Natural killer cell (primary cell): ENCODE measurements at regions not wholly inside any gene's neighbourhood (a gene's known extent, or its start where the extent isn't known, plus 50 kb on each side); places are given as distances from the start of the nearest gene placed in this dataset.

Experiments
- ATAC-seq, 3 donors: fragments of 150-1000 bp in 2 of 3; fragments of 200-7000 bp in 1 of 3; cut with Tn5 transposase; 1 replicate in 1 of 3; 2 replicates in 2 of 3; pipeline ENCODE4 v1.10.0; 2021; ENCODE audit warnings: mild to moderate bottlenecking in 2 of 3, moderate library complexity in 2 of 3
- DNase-seq, 2 donors: peaks; one replicate each; pipeline versions ENCODE4 v3.0.0 to v3.0.0-alpha.2; 2013 to 2021; ENCODE audit warnings: mixed read lengths in 1 of 2
- H3K27ac ChIP-seq: one replicate; pipeline ENCODE4 v1.5.1; 2013; ENCODE audit warnings: mild to moderate bottlenecking, low read length
- H3K27me3 ChIP-seq: one replicate; pipeline ENCODE4 v1.6.1; 2013; ENCODE audit warnings: low read length; ENCODE audit not compliant: control insufficient read depth, insufficient read depth
- H3K36me3 ChIP-seq: one replicate; pipeline ENCODE4 v1.6.1; 2013; ENCODE audit warnings: low read length; ENCODE audit not compliant: control insufficient read depth, insufficient read depth
- H3K4me1 ChIP-seq: one replicate; pipeline ENCODE4 v1.6.1; 2013; ENCODE audit warnings: low read length; ENCODE audit not compliant: control insufficient read depth, insufficient read depth
- H3K4me3 ChIP-seq: one replicate; pipeline ENCODE4 v1.5.1; 2013; ENCODE audit warnings: low read length
- H3K9me3 ChIP-seq: one replicate; pipeline ENCODE4 v1.6.1; 2013; ENCODE audit warnings: low read length; ENCODE audit not compliant: control insufficient read depth, insufficient read depth
- H3K27ac Mint-ChIP-seq, 2 donors: one replicate each; pipeline ENCODE4 v1.8.0; 2022; ENCODE audit warnings: mild to moderate bottlenecking in 2 of 2, mixed read lengths in 2 of 2, moderate library complexity in 1 of 2
- H3K27me3 Mint-ChIP-seq, 2 donors: one replicate each; pipeline ENCODE4 v1.8.0; 2022; ENCODE audit warnings: low read depth in 2 of 2, mixed read lengths in 2 of 2
- H3K36me3 Mint-ChIP-seq: one replicate; pipeline ENCODE4 v1.8.0; 2022; ENCODE audit warnings: mixed read lengths
- H3K4me1 Mint-ChIP-seq, 2 donors: one replicate each; pipeline ENCODE4 v1.8.0; 2022; ENCODE audit warnings: mixed read lengths in 2 of 2
- H3K4me3 Mint-ChIP-seq: one replicate; pipeline ENCODE4 v1.8.0; 2022; ENCODE audit warnings: mild to moderate bottlenecking, moderate library complexity, mixed read lengths
- H3K9me3 Mint-ChIP-seq, 2 donors: one replicate each; pipeline ENCODE4 v1.8.0; 2022; ENCODE audit warnings: mixed read lengths in 2 of 2
- WGBS: methylation state at CpG from one replicate; pipeline ENCODE4 v1.1.7; 2013; ENCODE audit warnings: missing lambda C conversion rate; ENCODE audit not compliant: insufficient coverage; 5-methylcytosine and 5-hydroxymethylcytosine counted together
- intact Hi-C: fragments of 100-400 bp; cut with micrococcal nuclease; formaldehyde crosslinking; loops from one replicate; pipeline ENCODE4 v1.14.2; 2022
- TF ChIP-seq, protein P1 (sequence below): fragments of 200-600 bp; IDR thresholded peaks from one replicate; pipeline ENCODE4 v1.8.0; 2022; ENCODE audit warnings: antibody characterized with exemption

DNA sequence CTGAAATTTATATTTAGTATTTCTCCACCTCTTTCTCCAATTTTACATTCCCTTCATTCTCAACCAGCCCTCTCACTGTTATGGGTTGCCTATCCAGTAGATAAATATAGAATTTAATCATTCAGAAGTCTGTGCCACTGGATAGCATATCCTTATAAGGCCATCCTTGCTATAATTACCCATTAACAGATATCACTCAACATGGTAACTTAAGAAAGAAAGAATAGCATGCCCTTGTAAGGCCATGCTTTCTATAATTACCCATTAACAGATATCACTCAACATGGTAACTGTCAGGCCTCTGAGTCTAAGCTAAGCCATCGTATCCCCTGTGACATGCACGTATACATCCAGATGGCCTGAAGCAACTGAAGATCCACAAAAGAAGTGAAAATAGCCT, 1137.4 kb upstream of the FAM98A start:
- H3K4me1 ChIP-seq: no peaks in the 10 kb centered on the region
- no peak overlapping the region for H3K4me3 Mint-ChIP-seq
- H3K27ac Mint-ChIP-seq: no peak overlapping the region
- H3K9me3 ChIP-seq: peaks cover 7% of the 10 kb centered on the region
- ATAC-seq (no peak), DNase-seq (no peak)
- WGBS: 91% methylated on average over 2 of the region's 2 CpGs
- no peaks in the 10 kb centered on the region for H3K4me1 Mint-ChIP-seq
- H3K27ac ChIP-seq: no peak overlapping the region
- H3K36me3 ChIP-seq: no peaks in the 10 kb centered on the region
- TF ChIP-seq, protein P1, sequence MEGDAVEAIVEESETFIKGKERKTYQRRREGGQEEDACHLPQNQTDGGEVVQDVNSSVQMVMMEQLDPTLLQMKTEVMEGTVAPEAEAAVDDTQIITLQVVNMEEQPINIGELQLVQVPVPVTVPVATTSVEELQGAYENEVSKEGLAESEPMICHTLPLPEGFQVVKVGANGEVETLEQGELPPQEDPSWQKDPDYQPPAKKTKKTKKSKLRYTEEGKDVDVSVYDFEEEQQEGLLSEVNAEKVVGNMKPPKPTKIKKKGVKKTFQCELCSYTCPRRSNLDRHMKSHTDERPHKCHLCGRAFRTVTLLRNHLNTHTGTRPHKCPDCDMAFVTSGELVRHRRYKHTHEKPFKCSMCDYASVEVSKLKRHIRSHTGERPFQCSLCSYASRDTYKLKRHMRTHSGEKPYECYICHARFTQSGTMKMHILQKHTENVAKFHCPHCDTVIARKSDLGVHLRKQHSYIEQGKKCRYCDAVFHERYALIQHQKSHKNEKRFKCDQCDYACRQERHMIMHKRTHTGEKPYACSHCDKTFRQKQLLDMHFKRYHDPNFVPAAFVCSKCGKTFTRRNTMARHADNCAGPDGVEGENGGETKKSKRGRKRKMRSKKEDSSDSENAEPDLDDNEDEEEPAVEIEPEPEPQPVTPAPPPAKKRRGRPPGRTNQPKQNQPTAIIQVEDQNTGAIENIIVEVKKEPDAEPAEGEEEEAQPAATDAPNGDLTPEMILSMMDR: no peak
- peaks cover 8 to 15% of the 10 kb centered on the region in 2 donors for H3K9me3 Mint-ChIP-seq
- no peaks in the 10 kb centered on the region for H3K27me3 Mint-ChIP-seq
- no peak overlapping the region for H3K4me3 ChIP-seq
- intact Hi-C loops: no loop called here
- H3K27me3 ChIP-seq: no peaks in the 10 kb centered on the region
- no peaks in the 10 kb centered on the region for H3K36me3 Mint-ChIP-seq

DNA sequence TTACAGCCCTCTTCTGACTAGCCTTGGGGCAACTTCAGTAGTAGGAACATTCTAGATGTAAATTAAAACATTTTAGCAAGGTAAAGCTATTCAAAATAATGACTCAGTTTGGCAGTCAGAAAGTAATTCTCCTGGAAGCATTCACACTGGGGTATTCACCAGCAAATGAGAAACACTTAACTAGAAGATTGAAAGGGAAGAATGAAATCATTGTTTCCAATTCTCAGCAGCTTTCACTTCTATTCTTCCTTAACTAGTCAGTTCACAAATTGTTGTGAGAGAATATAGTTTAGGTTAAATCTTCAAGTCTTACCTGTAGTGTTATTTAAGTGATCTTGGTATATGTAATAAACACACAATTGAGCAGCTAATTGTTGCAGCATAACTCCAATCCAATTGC, 1135.6 kb upstream of the FAM98A start:
- Mint-ChIP-seq H3K9me3 (peaks cover 6 to 15% of the 10 kb centered on the region in 2 donors), H3K36me3 (no peaks in the 10 kb centered on the region), H3K27me3 (no peaks in the 10 kb centered on the region), H3K4me1 (no peaks in the 10 kb centered on the region), H3K27ac (no peak overlapping the region), H3K4me3 (no peak overlapping the region)
- TF ChIP-seq, protein P1: no peak
- H3K4me1 ChIP-seq: no peaks in the 10 kb centered on the region
- H3K27me3 ChIP-seq: no peaks in the 10 kb centered on the region
- ATAC-seq: no peak
- peaks cover 7% of the 10 kb centered on the region for H3K9me3 ChIP-seq
- no peak overlapping the region for H3K27ac ChIP-seq
- no peaks in the 10 kb centered on the region for H3K36me3 ChIP-seq
- no peak overlapping the region for H3K4me3 ChIP-seq
- intact Hi-C loops: no loop called here
- no peak for DNase-seq

DNA sequence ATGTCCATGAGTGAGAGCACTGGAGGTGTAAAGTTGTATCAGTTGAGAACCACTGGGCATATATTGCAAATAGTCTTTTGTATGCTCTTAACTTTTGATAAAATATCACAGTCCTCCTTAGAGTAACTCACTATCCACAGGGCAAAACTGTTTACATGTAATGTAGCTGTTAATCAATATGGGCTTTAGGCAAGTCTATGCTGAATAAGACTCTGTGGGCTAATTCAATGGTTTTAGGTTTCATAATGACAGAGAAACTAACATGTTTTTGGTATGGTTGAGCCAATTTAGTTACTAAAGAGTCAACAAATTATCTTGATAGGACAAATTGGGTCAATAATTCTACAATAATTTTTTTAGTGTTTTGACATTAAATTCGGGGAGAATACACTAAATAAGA, 1134.9 kb upstream of the FAM98A start:
- no peak overlapping the region for H3K27ac ChIP-seq
- no CpG with 5 or more reads among the region's 1 CpG for WGBS
- no peak overlapping the region for H3K4me3 ChIP-seq
- no peaks in the 10 kb centered on the region for H3K27me3 Mint-ChIP-seq
- no peaks in the 10 kb centered on the region for H3K36me3 ChIP-seq
- peaks cover 10 to 20% of the 10 kb centered on the region in 2 donors for H3K9me3 Mint-ChIP-seq
- ATAC-seq (no peak), DNase-seq (no peak)
- peaks cover 7% of the 10 kb centered on the region for H3K9me3 ChIP-seq
- intact Hi-C loops: no loop called here
- no peaks in the 10 kb centered on the region for H3K27me3 ChIP-seq
- TF ChIP-seq, protein P1: no peak
- no peak overlapping the region for H3K4me3 Mint-ChIP-seq
- H3K4me1 Mint-ChIP-seq: no peaks in the 10 kb centered on the region
- H3K27ac Mint-ChIP-seq: no peak overlapping the region
- no peaks in the 10 kb centered on the region for H3K4me1 ChIP-seq
- H3K36me3 Mint-ChIP-seq: no peaks in the 10 kb centered on the region

DNA sequence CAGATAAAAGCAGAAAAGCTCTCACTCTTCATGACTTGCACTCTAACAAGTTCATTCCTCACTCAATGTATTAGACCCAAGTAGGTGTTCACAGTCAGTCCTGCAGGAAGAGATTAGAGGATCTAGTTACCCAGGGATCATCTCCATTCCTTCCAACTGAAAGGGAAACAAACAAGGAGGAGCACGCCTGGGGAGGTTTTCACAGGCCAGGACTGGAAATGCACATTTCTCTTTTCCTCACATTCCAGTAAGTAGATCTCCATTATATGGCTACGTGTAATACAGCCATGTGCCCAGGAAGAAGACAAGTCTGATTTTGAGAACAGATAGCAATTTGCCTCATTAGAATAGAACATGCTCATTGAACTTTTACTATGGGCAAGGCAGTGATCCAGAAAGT, 1132.2 kb upstream of the FAM98A start:
- Mint-ChIP-seq H3K27ac (no peak overlapping the region), H3K9me3 (peaks cover 9 to 16% of the 10 kb centered on the region in 2 donors), H3K27me3 (no peaks in the 10 kb centered on the region), H3K4me1 (no peaks in the 10 kb centered on the region), H3K4me3 (no peak overlapping the region), H3K36me3 (no peaks in the 10 kb centered on the region)
- no peak for ATAC-seq
- Histone ChIP-seq H3K27ac (no peak overlapping the region), H3K4me3 (no peak overlapping the region), H3K4me1 (no peaks in the 10 kb centered on the region), H3K9me3 (peaks cover 7% of the 10 kb centered on the region), H3K27me3 (no peaks in the 10 kb centered on the region), H3K36me3 (no peaks in the 10 kb centered on the region)
- DNase-seq: no peak
- TF ChIP-seq, protein P1: no peak
- 81% methylated on average over 2 of the region's 2 CpGs for WGBS
- intact Hi-C loops: no loop called here
